ENCODE measurements at regions not wholly inside any gene's neighbourhood (a gene's known extent, or its start where the extent isn't known, plus 50 kb on each side); places are given as distances from the start of the nearest gene placed in this dataset.

DNA sequence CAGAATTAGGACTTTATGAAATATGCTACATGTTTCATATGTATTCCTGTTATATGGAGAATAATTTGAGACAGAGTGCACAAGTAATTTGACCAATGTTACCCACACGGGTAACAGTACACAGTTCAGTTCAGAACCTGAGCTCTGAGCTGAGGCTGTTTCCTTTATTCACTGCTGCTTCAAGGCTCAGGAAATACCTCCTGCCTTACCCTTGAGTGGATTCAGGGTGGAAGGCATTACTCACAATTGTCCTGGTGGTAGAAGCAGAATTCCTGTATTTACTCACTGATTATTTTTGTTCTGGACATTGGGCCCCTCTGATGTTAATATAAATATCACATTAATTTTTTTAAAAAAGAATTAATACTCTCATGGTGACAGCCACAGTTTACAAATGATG, 73.5 kb upstream of the CAMK2D start:
- TF ChIP-seq EZH2 (IDR thresholded peaks at IDR 0.05; ENCODE audit: low read length) = no peak
- TF ChIP-seq CTCF (optimal IDR thresholded peaks at IDR 0.05 in 1 of 3, IDR thresholded peaks at IDR 0.05 in 1 of 3, conservative IDR thresholded peaks at IDR 0.05 in 1 of 3; ENCODE audit: extremely low read depth in 1 of 3, insufficient read depth in 2 of 3, low read length in 3 of 3) = no peak

All from keratinocyte (primary cell).